H1 (cell line): ENCODE measurements at regions not wholly inside any gene's neighbourhood (a gene's known extent, or its start where the extent isn't known, plus 50 kb on each side); places are given as distances from the start of the nearest gene placed in this dataset.

Experiments used
- JUN ChIP-seq: IDR thresholded peaks from 2 replicates; pipeline ENCODE4 v1.6.1; 2011; ENCODE audit warnings: low read depth, mild to moderate bottlenecking, improper control_type of control experiment, low read length
- NRF1 ChIP-seq: IDR thresholded peaks from 2 replicates; pipeline ENCODE4 v1.6.1; 2011; ENCODE audit warnings: mild to moderate bottlenecking, low read depth, low read length, improper control_type of control experiment
- SIN3A ChIP-seq, 2 experiments: IDR thresholded peaks in 1 of 2; conservative IDR thresholded peaks in 1 of 2; 2 replicates each; pipeline ENCODE4 v1.6.1; 2011 to 2012; ENCODE audit warnings: low read length in 2 of 2, improper control_type of control experiment in 1 of 2, low read depth in 1 of 2, mild to moderate bottlenecking in 1 of 2
- USF2 ChIP-seq: IDR thresholded peaks from 2 replicates; pipeline ENCODE4 v1.6.1; 2011; ENCODE audit warnings: low read length, improper control_type of control experiment
- TF ChIP-seq, protein P1 (sequence below), 3 experiments: IDR thresholded peaks; 1 replicate in 2 of 3; 2 replicates in 1 of 3; pipeline versions ENCODE4 v1.5.1 to v1.6.1; 2011; ENCODE audit warnings: low read length in 3 of 3, mild to moderate bottlenecking in 3 of 3, inconsistent platforms in 2 of 3, low read depth in 1 of 3, moderate library complexity in 1 of 3; ENCODE audit not compliant: insufficient read depth in 1 of 3; ENCODE audit errors: control extremely low read depth in 1 of 3

DNA sequence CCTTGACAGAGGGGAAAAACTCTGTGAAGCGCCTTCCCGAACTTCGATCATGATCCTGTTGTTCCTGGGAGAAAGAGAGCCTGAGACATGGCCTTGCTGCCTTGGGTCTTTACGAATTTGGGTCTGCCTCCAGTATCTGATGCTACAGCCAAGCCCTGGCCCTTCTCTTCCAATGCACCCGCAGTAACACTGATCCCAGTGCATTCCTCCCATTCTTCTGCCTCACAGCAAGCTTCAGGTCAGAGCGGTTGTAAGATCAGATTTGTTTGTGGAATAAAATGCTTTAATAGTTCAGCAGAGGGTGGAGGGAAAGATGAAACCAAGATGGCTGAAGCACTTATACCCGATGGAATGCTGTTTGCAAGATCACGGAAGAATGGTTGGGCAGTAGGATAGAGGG lies 196.7 kb upstream of the SIX2 start:
- TF ChIP-seq USF2, result no peak
- TF ChIP-seq, protein P1, sequence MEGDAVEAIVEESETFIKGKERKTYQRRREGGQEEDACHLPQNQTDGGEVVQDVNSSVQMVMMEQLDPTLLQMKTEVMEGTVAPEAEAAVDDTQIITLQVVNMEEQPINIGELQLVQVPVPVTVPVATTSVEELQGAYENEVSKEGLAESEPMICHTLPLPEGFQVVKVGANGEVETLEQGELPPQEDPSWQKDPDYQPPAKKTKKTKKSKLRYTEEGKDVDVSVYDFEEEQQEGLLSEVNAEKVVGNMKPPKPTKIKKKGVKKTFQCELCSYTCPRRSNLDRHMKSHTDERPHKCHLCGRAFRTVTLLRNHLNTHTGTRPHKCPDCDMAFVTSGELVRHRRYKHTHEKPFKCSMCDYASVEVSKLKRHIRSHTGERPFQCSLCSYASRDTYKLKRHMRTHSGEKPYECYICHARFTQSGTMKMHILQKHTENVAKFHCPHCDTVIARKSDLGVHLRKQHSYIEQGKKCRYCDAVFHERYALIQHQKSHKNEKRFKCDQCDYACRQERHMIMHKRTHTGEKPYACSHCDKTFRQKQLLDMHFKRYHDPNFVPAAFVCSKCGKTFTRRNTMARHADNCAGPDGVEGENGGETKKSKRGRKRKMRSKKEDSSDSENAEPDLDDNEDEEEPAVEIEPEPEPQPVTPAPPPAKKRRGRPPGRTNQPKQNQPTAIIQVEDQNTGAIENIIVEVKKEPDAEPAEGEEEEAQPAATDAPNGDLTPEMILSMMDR (IDR thresholded peaks at IDR 0.05; ENCODE audit: control extremely low read depth in 1 of 3, insufficient read depth in 1 of 3, low read depth in 1 of 3, low read length in 3 of 3), result no peak
- TF ChIP-seq JUN, result no peak
- no peak for TF ChIP-seq SIN3A (conservative IDR thresholded peaks at IDR 0.05 in 1 of 2, IDR thresholded peaks at IDR 0.05 in 1 of 2; ENCODE audit: low read depth in 1 of 2, low read length in 2 of 2)
- no peak for TF ChIP-seq NRF1
